ENCODE measurements at regions not wholly inside any gene's neighbourhood (a gene's known extent, or its start where the extent isn't known, plus 50 kb on each side); places are given as distances from the start of the nearest gene placed in this dataset.
"Not testable (repeated sequence)": the region's sequence is repeated elsewhere in the genome, so short reads cannot be mapped to it uniquely, and the experiment has no call there.

- no peak for DNase-seq (ENCODE audit: low read depth in 2 of 2)
Observed at GRCh38 chr2:126221506-126221905, 434.5 kb upstream of the GYPC start.

GRCh38 chr2:126222278-126222677, 433.7 kb upstream of the GYPC start:
- no peak for DNase-seq (ENCODE audit: low read depth in 2 of 2)

- no peak for DNase-seq (ENCODE audit: low read depth in 2 of 2)
Observed at GRCh38 chr2:126224776-126225175, 431.2 kb upstream of the GYPC start.

GRCh38 chr2:126227250-126227649, 428.7 kb upstream of the GYPC start:
- no peak for DNase-seq (ENCODE audit: low read depth in 2 of 2)

- no peak for DNase-seq (ENCODE audit: low read depth in 2 of 2)
Observed at GRCh38 chr2:126228531-126228930, 427.4 kb upstream of the GYPC start.

GRCh38 chr2:126238251-126238650, 417.7 kb upstream of the GYPC start:
- DNase-seq (ENCODE audit: low read depth in 2 of 2), result no peak

GRCh38 chr2:126239320-126239955, 416.5 kb upstream of the GYPC start:
- DNase-seq (ENCODE audit: low read depth in 2 of 2), result no peak

- no peak for DNase-seq (ENCODE audit: low read depth in 2 of 2)
Observed at GRCh38 chr2:126241001-126241400, 415.0 kb upstream of the GYPC start.

- DNase-seq (ENCODE audit: low read depth in 2 of 2), result no peak
Observed at GRCh38 chr2:126241411-126241810, 414.5 kb upstream of the GYPC start.

- DNase-seq (ENCODE audit: low read depth in 2 of 2), result peak in 1 of 2 donors; percentile 5
Observed at GRCh38 chr2:126244937-126245336, 411.0 kb upstream of the GYPC start.

- DNase-seq (ENCODE audit: low read depth in 2 of 2), result no peak
Observed at GRCh38 chr2:126253669-126254068, 402.3 kb upstream of the GYPC start.

- no peak for DNase-seq (ENCODE audit: low read depth in 2 of 2)
Observed at GRCh38 chr2:126264625-126265024, 391.3 kb upstream of the GYPC start.

- DNase-seq (ENCODE audit: low read depth in 2 of 2), result no peak
Observed at GRCh38 chr2:126269911-126270310, 386.0 kb upstream of the GYPC start.

- DNase-seq (ENCODE audit: low read depth in 2 of 2), result no peak
Observed at GRCh38 chr2:126270587-126270986, 385.4 kb upstream of the GYPC start.

- no peak for DNase-seq (ENCODE audit: low read depth in 2 of 2)
Observed at GRCh38 chr2:126272401-126272800, 383.6 kb upstream of the GYPC start.

- no peak for DNase-seq (ENCODE audit: low read depth in 2 of 2)
Observed at GRCh38 chr2:126275098-126275497, 380.9 kb upstream of the GYPC start.

- not testable (repeated sequence) for DNase-seq (ENCODE audit: low read depth in 2 of 2)
Observed at GRCh38 chr2:126276268-126276667, 379.7 kb upstream of the GYPC start.

GRCh38 chr2:126288362-126288761, 367.6 kb upstream of the GYPC start:
- no peak for DNase-seq (ENCODE audit: low read depth in 2 of 2)

- not testable (repeated sequence) for DNase-seq (ENCODE audit: low read depth in 2 of 2)
Observed at GRCh38 chr2:126293962-126294361, 362.0 kb upstream of the GYPC start.

GRCh38 chr2:126299469-126299976, 356.4 kb upstream of the GYPC start:
- no peak for DNase-seq (ENCODE audit: low read depth in 2 of 2)

- DNase-seq (ENCODE audit: low read depth in 2 of 2), result no peak
Observed at GRCh38 chr2:126300348-126300747, 355.6 kb upstream of the GYPC start.

GRCh38 chr2:126302043-126302442, 353.9 kb upstream of the GYPC start:
- no peak for DNase-seq (ENCODE audit: low read depth in 2 of 2)

GRCh38 chr2:126303113-126303512, 352.8 kb upstream of the GYPC start:
- no peak for DNase-seq (ENCODE audit: low read depth in 2 of 2)

- no peak for DNase-seq (ENCODE audit: low read depth in 2 of 2)
Observed at GRCh38 chr2:126304154-126304553, 351.8 kb upstream of the GYPC start.
